Neuronal stem cell (in vitro differentiated cells): ENCODE measurements at regions not wholly inside any gene's neighbourhood (a gene's known extent, or its start where the extent isn't known, plus 50 kb on each side); places are given as distances from the start of the nearest gene placed in this dataset.

ENCODE experiments used
- DNase-seq: peaks from one replicate; pipeline ENCODE4 v3.0.0-alpha.2; 2013; ENCODE audit warnings: low spot score
- H2AFZ ChIP-seq: one replicate; pipeline ENCODE4 v1.6.1; 2013; ENCODE audit warnings: mild to moderate bottlenecking, low read length, inconsistent platforms
- H2AK5ac ChIP-seq: 2 replicates; pipeline ENCODE4 v1.6.1; 2013; ENCODE audit warnings: low read depth, mild to moderate bottlenecking, inconsistent platforms, low read length, moderate library complexity, mixed read lengths
- H2BK120ac ChIP-seq: 2 replicates; pipeline ENCODE4 v1.6.1; 2013; ENCODE audit warnings: low read depth, mild to moderate bottlenecking, inconsistent platforms, low read length, moderate library complexity, mixed read lengths
- H2BK12ac ChIP-seq: one replicate; pipeline ENCODE4 v1.6.1; 2013; ENCODE audit warnings: low read length, inconsistent platforms
- H2BK15ac ChIP-seq: 2 replicates; pipeline ENCODE4 v1.6.1; 2013; ENCODE audit warnings: mild to moderate bottlenecking, low read length, inconsistent platforms, mixed read lengths
- H2BK5ac ChIP-seq: one replicate; pipeline ENCODE4 v1.6.1; 2013; ENCODE audit warnings: inconsistent platforms, mild to moderate bottlenecking, low read length, moderate library complexity
- H3K14ac ChIP-seq: one replicate; pipeline ENCODE4 v1.6.1; 2013; ENCODE audit warnings: low read length, inconsistent platforms
- H3K18ac ChIP-seq: 2 replicates; pipeline ENCODE4 v1.6.1; 2013; ENCODE audit warnings: low read length, inconsistent platforms
- H3K23ac ChIP-seq: 2 replicates; pipeline ENCODE4 v1.6.1; 2013; ENCODE audit warnings: low read depth, mild to moderate bottlenecking, mixed read lengths, low read length, inconsistent platforms; ENCODE audit not compliant: poor library complexity
- H3K27ac ChIP-seq: replicated peaks from 3 replicates; pipeline ENCODE4 v1.5.1; 2013; ENCODE audit warnings: low read length, inconsistent platforms
- H3K27me3 ChIP-seq, 3 experiments: 2 replicates each; pipeline ENCODE4 v1.6.1; 2013; ENCODE audit warnings: low read length in 3 of 3, mild to moderate bottlenecking in 2 of 3, inconsistent platforms in 1 of 3, low read depth in 1 of 3, mixed read lengths in 1 of 3, moderate library complexity in 1 of 3; ENCODE audit not compliant: control insufficient read depth in 3 of 3, insufficient read depth in 3 of 3
- H3K36me3 ChIP-seq, 2 donors: replicated peaks in 1 of 2; 2 replicates each; pipeline ENCODE4 v1.6.1; 2013; ENCODE audit warnings: low read length in 2 of 2; ENCODE audit not compliant: control insufficient read depth in 2 of 2, insufficient read depth in 2 of 2
- H3K4ac ChIP-seq: 2 replicates; pipeline ENCODE4 v1.6.1; 2013; ENCODE audit warnings: inconsistent platforms, mild to moderate bottlenecking, low read length, moderate library complexity
- H3K4me1 ChIP-seq, 2 donors: 1 replicate in 1 of 2; 2 replicates in 1 of 2; pipeline ENCODE4 v1.6.1; 2013; ENCODE audit warnings: low read length in 2 of 2, low read depth in 1 of 2; ENCODE audit not compliant: control insufficient read depth in 2 of 2, insufficient read depth in 1 of 2
- H3K4me2 ChIP-seq: one replicate; pipeline ENCODE4 v1.6.1; 2013; ENCODE audit warnings: mild to moderate bottlenecking, low read length, inconsistent platforms; ENCODE audit not compliant: insufficient read depth, poor library complexity, severe bottlenecking
- H3K4me3 ChIP-seq, 2 donors: 2 replicates each; pipeline ENCODE4 v1.5.1; 2013; ENCODE audit warnings: low read length in 2 of 2, mild to moderate bottlenecking in 2 of 2, inconsistent platforms in 1 of 2, moderate library complexity in 1 of 2
- H3K79me1 ChIP-seq: one replicate; pipeline ENCODE4 v1.6.1; 2013; ENCODE audit warnings: low read depth, mild to moderate bottlenecking, inconsistent platforms, low read length, moderate library complexity
- H3K9ac ChIP-seq: one replicate; pipeline ENCODE4 v1.6.1; 2013; ENCODE audit warnings: mild to moderate bottlenecking, low read depth, low read length, inconsistent platforms; ENCODE audit not compliant: poor library complexity
- H3K9me3 ChIP-seq, 2 donors: replicated peaks in 1 of 2; 2 replicates each; pipeline versions ENCODE3 to v1.6.1; 2013; ENCODE audit warnings: low read length in 2 of 2, mild to moderate bottlenecking in 2 of 2, inconsistent platforms in 1 of 2, low read depth in 1 of 2, mixed read lengths in 1 of 2, moderate library complexity in 1 of 2; ENCODE audit not compliant: control insufficient read depth in 2 of 2, insufficient read depth in 1 of 2
- H4K8ac ChIP-seq: one replicate; pipeline ENCODE4 v1.6.1; 2013; ENCODE audit warnings: low read depth, mild to moderate bottlenecking, inconsistent platforms, low read length, moderate library complexity
- H4K91ac ChIP-seq: one replicate; pipeline ENCODE4 v1.6.1; 2013; ENCODE audit warnings: low read length, low read depth, mild to moderate bottlenecking, inconsistent platforms; ENCODE audit not compliant: poor library complexity
- WGBS, 2 donors: extraction: QIAGEN DNeasy Blood & Tissue Kit; methylation state at CpG; one replicate each; pipeline ENCODE4 v1.1.7; 2013; ENCODE audit warnings: missing lambda C conversion rate in 2 of 2, mixed read lengths in 1 of 2; ENCODE audit not compliant: insufficient read length in 2 of 2, insufficient replicate concordance in 1 of 2; ENCODE audit errors: extremely low coverage in 2 of 2; 5-methylcytosine and 5-hydroxymethylcytosine counted together

DNA sequence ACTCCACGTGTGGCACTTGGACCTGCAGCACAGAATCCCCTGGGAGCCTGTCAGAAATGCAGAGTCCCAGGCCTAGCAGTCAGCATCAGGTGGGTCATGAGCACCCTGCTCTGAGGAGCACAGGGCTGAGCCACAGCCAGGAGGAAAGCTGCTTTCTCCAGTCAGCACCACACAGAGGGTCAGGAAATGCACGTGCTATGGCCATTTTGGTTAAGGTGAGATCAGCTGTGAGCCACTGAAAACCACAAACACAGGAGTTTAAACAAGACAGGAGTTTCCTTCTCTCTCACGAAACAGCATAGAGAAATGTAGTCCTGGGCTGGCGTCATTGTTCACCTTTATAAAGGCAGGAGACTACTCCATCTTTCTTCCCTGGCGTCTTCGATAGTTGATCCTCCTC, 204.5 kb upstream of the SFSWAP start:
- no peak overlapping the region for H3K18ac ChIP-seq
- no peak overlapping the region for H4K91ac ChIP-seq
- no peak overlapping the region for H3K27ac ChIP-seq
- no peak overlapping the region for H2AK5ac ChIP-seq
- H2BK12ac ChIP-seq, result no peak overlapping the region
- no peak overlapping the region for H2AFZ ChIP-seq
- no peaks in the 10 kb centered on the region for H3K36me3 ChIP-seq
- H3K79me1 ChIP-seq, result no peaks in the 10 kb centered on the region
- H3K9me3 ChIP-seq, result no peaks in the 10 kb centered on the region
- H3K14ac ChIP-seq, result no peak overlapping the region
- H2BK5ac ChIP-seq, result no peak overlapping the region
- no peak overlapping the region for H3K23ac ChIP-seq
- no peak overlapping the region for H3K4me2 ChIP-seq
- peaks cover 0 to 9% of the 10 kb centered on the region in 2 donors for H3K4me1 ChIP-seq
- H3K27me3 ChIP-seq, result no peaks in the 10 kb centered on the region
- DNase-seq, result no peak
- no peak overlapping the region for H3K4ac ChIP-seq
- no peak overlapping the region for H4K8ac ChIP-seq
- no peak overlapping the region for H2BK120ac ChIP-seq
- no peak overlapping the region for H3K4me3 ChIP-seq
- H3K9ac ChIP-seq, result no peak overlapping the region
- no CpG with 5 or more reads among the region's 6 CpGs for WGBS, 2 donors
- H2BK15ac ChIP-seq, result no peak overlapping the region

DNA sequence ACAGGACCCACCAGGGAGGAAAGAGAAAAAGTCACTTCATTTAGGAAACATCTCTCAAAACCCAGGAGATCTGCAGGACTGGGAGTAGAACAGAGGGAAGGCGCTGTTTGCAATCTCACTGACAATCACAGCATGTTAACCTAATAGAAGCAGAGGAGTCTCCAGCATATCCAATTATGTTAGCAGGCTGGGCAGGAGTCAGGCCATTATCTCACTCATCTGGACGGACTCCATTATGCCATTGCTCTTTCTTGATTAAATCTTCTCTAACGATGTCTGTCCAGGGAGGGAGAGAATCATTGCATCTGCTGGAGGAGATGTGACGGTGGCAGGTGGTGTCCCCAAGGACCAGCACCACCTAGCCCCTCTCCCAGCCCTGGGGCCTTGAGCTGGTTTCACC, 203.8 kb upstream of the SFSWAP start:
- Histone ChIP-seq H2BK120ac (no peak overlapping the region), H4K8ac (no peak overlapping the region), H3K18ac (no peak overlapping the region), H3K4ac (no peak overlapping the region), H3K9ac (no peak overlapping the region), H2BK15ac (no peak overlapping the region), H2BK5ac (no peak overlapping the region), H2BK12ac (no peak overlapping the region), H2AFZ (no peak overlapping the region), H3K9me3 (no peaks in the 10 kb centered on the region), H3K4me3 (no peak overlapping the region), H3K36me3 (no peaks in the 10 kb centered on the region), H3K14ac (no peak overlapping the region), H3K27ac (no peak overlapping the region), H3K27me3 (no peaks in the 10 kb centered on the region), H3K4me2 (no peak overlapping the region), H3K23ac (no peak overlapping the region), H3K79me1 (no peaks in the 10 kb centered on the region), H2AK5ac (no peak overlapping the region), H4K91ac (no peak overlapping the region), H3K4me1 (peaks cover 2 to 14% of the 10 kb centered on the region in 2 donors)
- DNase-seq, result no peak
- WGBS, 2 donors, result no CpG with 5 or more reads among the region's 4 CpGs

DNA sequence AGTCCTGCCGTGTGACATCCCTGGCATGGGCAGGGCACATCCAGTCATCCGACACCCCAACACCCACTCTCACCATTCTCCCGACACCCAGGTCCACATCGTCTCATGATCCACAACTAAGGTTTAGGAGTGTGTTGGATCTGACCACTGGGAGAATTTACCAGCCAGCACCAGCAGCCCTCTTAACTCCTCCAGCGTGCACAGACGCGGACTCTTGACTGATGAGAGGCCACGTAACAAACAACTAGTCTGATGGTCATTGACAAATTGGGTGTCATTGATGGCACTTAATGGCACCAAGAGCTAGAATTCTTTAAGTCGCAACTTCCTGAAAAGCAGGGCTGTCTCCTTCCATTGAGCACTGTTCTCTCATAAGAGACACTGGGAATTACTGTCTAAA, 203.0 kb upstream of the SFSWAP start:
- Histone ChIP-seq H3K27ac (no peak overlapping the region), H3K36me3 (no peaks in the 10 kb centered on the region), H3K14ac (no peak overlapping the region), H3K9me3 (no peaks in the 10 kb centered on the region), H4K8ac (no peak overlapping the region), H3K4me2 (no peak overlapping the region), H2BK5ac (no peak overlapping the region), H3K9ac (no peak overlapping the region), H3K4me1 (peaks cover 2 to 14% of the 10 kb centered on the region in 2 donors), H2AFZ (no peak overlapping the region), H2BK12ac (no peak overlapping the region), H4K91ac (no peak overlapping the region), H2BK15ac (no peak overlapping the region), H2BK120ac (no peak overlapping the region), H3K4me3 (no peak overlapping the region), H3K4ac (no peak overlapping the region), H3K18ac (no peak overlapping the region), H2AK5ac (no peak overlapping the region), H3K79me1 (no peaks in the 10 kb centered on the region), H3K23ac (no peak overlapping the region), H3K27me3 (no peaks in the 10 kb centered on the region)
- DNase-seq, result no peak
- no CpG with 5 or more reads among the region's 9 CpGs for WGBS, 2 donors

DNA sequence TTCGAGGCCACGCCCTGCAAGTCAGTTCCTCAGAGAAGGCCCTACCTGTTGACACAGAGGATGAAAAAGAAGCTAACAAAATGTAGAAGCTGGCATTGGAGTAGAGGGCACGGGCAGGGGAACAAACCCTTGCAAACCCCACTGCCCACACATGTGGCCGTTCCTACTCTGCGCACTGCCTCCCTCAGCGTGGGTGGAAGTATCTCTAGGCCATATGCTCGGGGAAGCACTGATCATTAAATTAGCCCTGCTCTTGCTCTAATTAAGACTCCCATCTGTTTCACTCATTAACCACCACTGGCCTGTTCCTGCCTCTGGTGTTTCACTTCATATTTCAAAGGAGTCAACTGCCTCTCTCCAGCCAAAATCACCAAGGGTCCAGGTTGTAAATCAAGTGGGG, 201.2 kb upstream of the SFSWAP start:
- no peak overlapping the region for H2BK5ac ChIP-seq
- no peaks in the 10 kb centered on the region for H3K9me3 ChIP-seq
- H2BK120ac ChIP-seq, result no peak overlapping the region
- no peak overlapping the region for H4K91ac ChIP-seq
- DNase-seq, result no peak
- H2AFZ ChIP-seq, result no peak overlapping the region
- no peak overlapping the region for H3K18ac ChIP-seq
- H3K27me3 ChIP-seq, result no peaks in the 10 kb centered on the region
- no peaks in the 10 kb centered on the region for H3K36me3 ChIP-seq
- no peak overlapping the region for H3K23ac ChIP-seq
- WGBS, 2 donors, result no CpG with 5 or more reads among the region's 7 CpGs
- H3K4me2 ChIP-seq, result no peak overlapping the region
- H3K14ac ChIP-seq, result no peak overlapping the region
- no peak overlapping the region for H3K4me3 ChIP-seq
- H3K79me1 ChIP-seq, result no peaks in the 10 kb centered on the region
- no peak overlapping the region for H3K27ac ChIP-seq
- no peak overlapping the region for H4K8ac ChIP-seq
- H2BK15ac ChIP-seq, result no peak overlapping the region
- H2AK5ac ChIP-seq, result no peak overlapping the region
- H3K4ac ChIP-seq, result no peak overlapping the region
- no peak overlapping the region for H3K9ac ChIP-seq
- no peak overlapping the region for H2BK12ac ChIP-seq
- H3K4me1 ChIP-seq, result peaks cover 2 to 14% of the 10 kb centered on the region in 2 donors
